ENCODE measurements at regions not wholly inside any gene's neighbourhood (a gene's known extent, or its start where the extent isn't known, plus 50 kb on each side); places are given as distances from the start of the nearest gene placed in this dataset.

- TF ChIP-seq CTCF (IDR thresholded peaks at IDR 0.05; ENCODE audit: low read depth, low read length) (no peak), MYC (IDR thresholded peaks at IDR 0.05; ENCODE audit: low read depth, low read length) (no peak), POLR2A (IDR thresholded peaks at IDR 0.05; ENCODE audit: extremely low read depth, insufficient read length) (no peak)
These were observed 120.8 kb downstream of the GLI2 start for GRCh38 chr2:120856421-120856862.

All from NB4 (cell line).